ENCODE measurements at regions not wholly inside any gene's neighbourhood (a gene's known extent, or its start where the extent isn't known, plus 50 kb on each side); places are given as distances from the start of the nearest gene placed in this dataset.

DNA sequence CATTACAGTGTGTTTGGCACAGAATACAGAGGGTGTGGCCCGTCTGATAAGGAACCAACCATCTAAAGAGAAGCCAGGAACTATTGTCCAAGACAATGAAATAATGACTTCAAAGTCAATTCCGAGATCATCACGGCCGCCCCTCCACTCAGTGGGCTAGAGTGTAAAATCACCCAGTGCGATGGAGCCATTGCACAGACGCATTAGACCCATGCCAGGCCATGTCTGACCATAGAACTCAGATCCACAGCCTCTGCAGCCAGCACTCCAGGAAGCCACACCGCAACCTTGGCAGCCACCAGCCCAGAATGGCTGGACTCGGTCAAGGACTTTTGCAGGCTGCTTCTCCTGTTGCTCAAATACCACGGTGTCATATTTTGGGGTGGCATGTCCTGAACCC, 835.7 kb downstream of the DCDC2C start:
- TF ChIP-seq, protein P1, sequence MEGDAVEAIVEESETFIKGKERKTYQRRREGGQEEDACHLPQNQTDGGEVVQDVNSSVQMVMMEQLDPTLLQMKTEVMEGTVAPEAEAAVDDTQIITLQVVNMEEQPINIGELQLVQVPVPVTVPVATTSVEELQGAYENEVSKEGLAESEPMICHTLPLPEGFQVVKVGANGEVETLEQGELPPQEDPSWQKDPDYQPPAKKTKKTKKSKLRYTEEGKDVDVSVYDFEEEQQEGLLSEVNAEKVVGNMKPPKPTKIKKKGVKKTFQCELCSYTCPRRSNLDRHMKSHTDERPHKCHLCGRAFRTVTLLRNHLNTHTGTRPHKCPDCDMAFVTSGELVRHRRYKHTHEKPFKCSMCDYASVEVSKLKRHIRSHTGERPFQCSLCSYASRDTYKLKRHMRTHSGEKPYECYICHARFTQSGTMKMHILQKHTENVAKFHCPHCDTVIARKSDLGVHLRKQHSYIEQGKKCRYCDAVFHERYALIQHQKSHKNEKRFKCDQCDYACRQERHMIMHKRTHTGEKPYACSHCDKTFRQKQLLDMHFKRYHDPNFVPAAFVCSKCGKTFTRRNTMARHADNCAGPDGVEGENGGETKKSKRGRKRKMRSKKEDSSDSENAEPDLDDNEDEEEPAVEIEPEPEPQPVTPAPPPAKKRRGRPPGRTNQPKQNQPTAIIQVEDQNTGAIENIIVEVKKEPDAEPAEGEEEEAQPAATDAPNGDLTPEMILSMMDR (conservative IDR thresholded peaks at IDR 0.05; ENCODE audit: low read depth, low read length), result no peak
- DNase-seq (ENCODE audit: low read depth), result no peak
- H3K4me3 ChIP-seq (ENCODE audit: low read depth, low read length), result no peak overlapping the region

DNA sequence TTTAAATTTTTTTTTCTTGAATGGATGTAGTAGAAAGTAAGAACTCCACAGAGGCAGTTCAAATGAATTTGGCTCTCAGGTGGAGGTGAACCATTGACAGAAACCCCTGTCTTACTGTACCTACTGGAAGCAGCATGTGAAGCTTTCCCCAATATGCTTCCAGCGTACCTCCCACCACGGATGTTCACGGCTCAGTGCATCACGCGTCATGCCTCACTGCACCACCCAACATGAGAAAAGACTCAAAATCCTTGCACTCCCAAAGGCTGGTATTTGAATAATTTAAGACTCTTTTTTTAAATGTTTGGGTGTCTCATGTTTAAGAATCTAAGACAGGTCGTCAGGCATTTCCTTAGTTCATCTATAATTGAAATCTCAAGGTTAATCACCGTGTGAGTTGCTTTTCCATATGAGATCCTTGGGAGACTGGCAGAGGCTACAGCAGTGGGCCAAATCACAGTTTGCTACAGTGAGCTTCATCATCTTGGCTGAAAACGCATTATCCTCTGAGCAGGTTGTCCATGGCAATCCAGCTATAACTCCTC, 846.4 kb downstream of the DCDC2C start:
- no peak for DNase-seq (ENCODE audit: low read depth)

DNA sequence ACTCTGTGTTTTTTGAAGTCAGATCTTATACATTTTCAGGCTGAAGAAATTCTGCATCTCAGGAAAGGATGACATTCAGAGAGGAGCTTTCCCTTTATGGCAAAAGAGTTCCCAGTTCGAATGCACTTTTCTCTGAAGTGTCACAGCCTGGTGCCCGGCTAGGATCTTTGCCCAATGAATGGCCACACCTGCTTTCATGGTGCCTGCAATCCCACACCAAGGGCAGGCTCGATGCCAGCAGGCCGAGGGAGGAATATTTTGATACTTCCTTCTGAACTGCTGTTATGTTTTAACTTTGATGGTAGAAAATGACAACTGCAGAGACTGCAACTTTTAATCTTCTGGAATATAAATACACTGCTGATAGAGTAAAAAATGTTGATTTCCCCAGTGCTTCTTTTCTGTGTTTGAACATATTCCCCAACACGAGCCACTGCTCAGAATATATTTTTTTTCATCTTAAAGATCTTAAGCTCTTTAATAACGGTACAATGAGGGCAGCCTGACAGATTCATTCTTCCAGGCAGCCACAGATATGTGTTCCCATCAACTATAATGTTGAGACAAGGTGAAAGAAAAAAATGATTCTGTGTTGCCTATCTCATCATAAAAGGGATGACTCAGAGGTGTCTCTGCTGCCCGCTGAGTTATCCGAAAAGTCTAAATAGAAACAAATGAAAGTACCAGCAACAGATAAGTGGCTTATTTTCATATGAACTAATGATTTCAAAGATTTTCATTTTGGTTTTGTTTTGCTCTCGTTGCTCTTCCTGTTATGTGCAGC, 848.5 kb downstream of the DCDC2C start:
- DNase-seq (ENCODE audit: low read depth), result no peak
- no peak overlapping the region for H3K4me3 ChIP-seq (ENCODE audit: low read depth, low read length)
- TF ChIP-seq, protein P1 (conservative IDR thresholded peaks at IDR 0.05; ENCODE audit: low read depth, low read length), result no peak

More for the DNA sequence above, 846.4 kb downstream of the DCDC2C start:
- H3K4me3 ChIP-seq (ENCODE audit: low read depth, low read length), result no peak overlapping the region
- TF ChIP-seq, protein P1 (conservative IDR thresholded peaks at IDR 0.05; ENCODE audit: low read depth, low read length), result no peak

DNA sequence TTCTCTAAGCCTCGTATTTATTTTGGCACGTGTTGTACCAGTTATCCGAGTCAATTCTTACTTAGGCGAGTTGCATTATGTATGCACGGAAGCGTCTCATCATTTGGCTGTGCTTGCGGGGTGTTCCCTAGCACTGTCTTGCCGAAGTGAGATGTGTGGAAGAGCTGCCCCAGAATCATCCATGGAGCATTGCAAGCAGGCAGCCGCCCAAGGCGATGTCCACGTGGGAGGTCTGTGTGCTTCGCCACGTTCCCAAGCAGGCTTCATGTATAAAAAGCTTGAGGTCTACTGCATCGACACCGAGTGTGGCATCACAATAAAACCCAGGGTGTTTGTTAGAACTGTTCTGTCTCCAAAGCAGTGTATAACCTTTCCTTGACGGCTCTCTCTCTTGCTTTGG, 849.9 kb downstream of the DCDC2C start:
- TF ChIP-seq, protein P1 (conservative IDR thresholded peaks at IDR 0.05; ENCODE audit: low read depth, low read length), result no peak
- no peak for DNase-seq (ENCODE audit: low read depth)
- no peak overlapping the region for H3K4me3 ChIP-seq (ENCODE audit: low read depth, low read length)

DNA sequence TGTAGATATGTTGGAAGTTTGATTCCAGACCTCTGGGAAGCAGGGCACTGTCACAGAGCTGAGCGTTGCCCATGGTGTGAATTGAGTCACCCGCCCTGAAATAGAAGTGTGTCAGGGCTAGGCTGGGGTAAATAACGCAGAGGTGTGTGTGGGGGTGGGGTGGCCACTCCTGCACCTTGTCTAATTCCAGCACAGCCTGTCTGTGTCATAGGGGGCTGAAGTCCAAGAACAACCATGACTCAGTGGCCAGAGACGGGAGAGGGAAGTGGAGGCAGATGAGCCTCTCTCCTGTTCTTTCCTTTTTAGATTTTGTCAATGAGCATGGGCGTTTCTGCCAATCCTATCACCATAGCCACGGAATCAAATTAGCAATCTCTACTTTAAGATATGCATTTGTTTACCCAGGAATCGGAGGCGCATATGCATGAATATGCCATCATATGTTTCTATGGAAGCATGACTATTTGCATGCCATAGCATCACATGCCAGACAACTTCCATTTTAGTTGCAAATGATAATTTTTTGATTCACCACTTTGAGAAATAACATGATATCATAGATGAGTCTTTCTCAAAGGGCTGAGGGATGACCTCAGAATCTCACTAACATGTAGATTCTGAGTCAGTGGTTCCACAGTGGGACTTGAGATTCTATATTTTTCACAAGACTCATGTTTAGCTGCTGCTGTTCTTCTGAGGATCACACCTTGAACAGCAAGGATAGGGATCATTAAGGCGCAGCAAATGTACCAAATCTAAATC, 852.9 kb downstream of the DCDC2C start:
- TF ChIP-seq, protein P1 (conservative IDR thresholded peaks at IDR 0.05; ENCODE audit: low read depth, low read length), result no peak
- DNase-seq (ENCODE audit: low read depth), result no peak
- H3K4me3 ChIP-seq (ENCODE audit: low read depth, low read length), result no peak overlapping the region

DNA sequence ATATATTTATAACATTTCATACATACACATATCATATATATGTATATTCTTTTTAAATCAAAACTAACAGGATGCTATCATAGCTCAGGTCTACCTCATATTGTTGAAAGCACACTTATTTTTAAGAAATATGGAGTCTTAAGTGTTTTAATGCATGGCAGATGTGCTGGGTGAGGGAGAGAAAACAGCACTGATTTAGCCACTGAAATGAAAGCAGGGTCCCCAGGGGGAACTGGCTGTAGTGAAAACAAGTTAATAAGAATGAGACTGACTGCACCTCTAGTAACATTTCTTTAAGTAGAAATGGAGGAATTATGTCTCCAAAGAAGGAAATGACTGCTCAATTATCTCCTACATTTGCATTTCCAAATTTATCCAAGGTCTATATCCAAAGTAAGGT, 857.8 kb downstream of the DCDC2C start:
- TF ChIP-seq, protein P1 (conservative IDR thresholded peaks at IDR 0.05; ENCODE audit: low read depth, low read length), result no peak
- no peak overlapping the region for H3K4me3 ChIP-seq (ENCODE audit: low read depth, low read length)
- DNase-seq (ENCODE audit: low read depth), result no peak
